Natural killer cell (primary cell): ENCODE measurements at regions not wholly inside any gene's neighbourhood (a gene's known extent, or its start where the extent isn't known, plus 50 kb on each side); places are given as distances from the start of the nearest gene placed in this dataset.

ENCODE experiments used
- ATAC-seq, 3 donors: fragments of 150-1000 bp in 2 of 3; fragments of 200-7000 bp in 1 of 3; cut with Tn5 transposase; 1 replicate in 1 of 3; 2 replicates in 2 of 3; pipeline ENCODE4 v1.10.0; 2021; ENCODE audit warnings: mild to moderate bottlenecking in 2 of 3, moderate library complexity in 2 of 3
- DNase-seq, 2 donors: peaks; one replicate each; pipeline versions ENCODE4 v3.0.0 to v3.0.0-alpha.2; 2013 to 2021; ENCODE audit warnings: mixed read lengths in 1 of 2
- H3K27ac ChIP-seq: one replicate; pipeline ENCODE4 v1.5.1; 2013; ENCODE audit warnings: mild to moderate bottlenecking, low read length
- H3K27me3 ChIP-seq: one replicate; pipeline ENCODE4 v1.6.1; 2013; ENCODE audit warnings: low read length; ENCODE audit not compliant: control insufficient read depth, insufficient read depth
- H3K36me3 ChIP-seq: one replicate; pipeline ENCODE4 v1.6.1; 2013; ENCODE audit warnings: low read length; ENCODE audit not compliant: control insufficient read depth, insufficient read depth
- H3K4me1 ChIP-seq: one replicate; pipeline ENCODE4 v1.6.1; 2013; ENCODE audit warnings: low read length; ENCODE audit not compliant: control insufficient read depth, insufficient read depth
- H3K4me3 ChIP-seq: one replicate; pipeline ENCODE4 v1.5.1; 2013; ENCODE audit warnings: low read length
- H3K9me3 ChIP-seq: one replicate; pipeline ENCODE4 v1.6.1; 2013; ENCODE audit warnings: low read length; ENCODE audit not compliant: control insufficient read depth, insufficient read depth
- H3K27ac Mint-ChIP-seq, 2 donors: one replicate each; pipeline ENCODE4 v1.8.0; 2022; ENCODE audit warnings: mild to moderate bottlenecking in 2 of 2, mixed read lengths in 2 of 2, moderate library complexity in 1 of 2
- H3K27me3 Mint-ChIP-seq, 2 donors: one replicate each; pipeline ENCODE4 v1.8.0; 2022; ENCODE audit warnings: low read depth in 2 of 2, mixed read lengths in 2 of 2
- H3K36me3 Mint-ChIP-seq: one replicate; pipeline ENCODE4 v1.8.0; 2022; ENCODE audit warnings: mixed read lengths
- H3K4me1 Mint-ChIP-seq, 2 donors: one replicate each; pipeline ENCODE4 v1.8.0; 2022; ENCODE audit warnings: mixed read lengths in 2 of 2
- H3K4me3 Mint-ChIP-seq: one replicate; pipeline ENCODE4 v1.8.0; 2022; ENCODE audit warnings: mild to moderate bottlenecking, moderate library complexity, mixed read lengths
- H3K9me3 Mint-ChIP-seq, 2 donors: one replicate each; pipeline ENCODE4 v1.8.0; 2022; ENCODE audit warnings: mixed read lengths in 2 of 2
- CTCF ChIP-seq: fragments of 200-600 bp; IDR thresholded peaks from one replicate; pipeline ENCODE4 v1.8.0; 2022; ENCODE audit warnings: antibody characterized with exemption
- WGBS: methylation state at CpG from one replicate; pipeline ENCODE4 v1.1.7; 2013; ENCODE audit warnings: missing lambda C conversion rate; ENCODE audit not compliant: insufficient coverage; 5-methylcytosine and 5-hydroxymethylcytosine counted together
- intact Hi-C: fragments of 100-400 bp; cut with micrococcal nuclease; formaldehyde crosslinking; loops from one replicate; pipeline ENCODE4 v1.14.2; 2022

- no peak overlapping the region for H3K27ac Mint-ChIP-seq
- peak overlapping the region; percentile 14 for H3K4me3 Mint-ChIP-seq
- H3K27me3 Mint-ChIP-seq = peaks cover 11 to 16% of the 10 kb centered on the region in 2 donors
- Histone ChIP-seq H3K36me3 (no peaks in the 10 kb centered on the region), H3K27ac (no peak overlapping the region), H3K9me3 (no peaks in the 10 kb centered on the region), H3K4me1 (no peaks in the 10 kb centered on the region), H3K4me3 (no peak overlapping the region), H3K27me3 (no peaks in the 10 kb centered on the region)
- no peak for TF ChIP-seq CTCF
- ATAC-seq (no peak), DNase-seq (no peak)
- H3K9me3 Mint-ChIP-seq = no peaks in the 10 kb centered on the region
- intact Hi-C loops = no loop called here
- H3K4me1 Mint-ChIP-seq = peaks cover 8 to 10% of the 10 kb centered on the region in 2 donors
- 22% methylated on average over 8 of the region's 8 CpGs for WGBS
- H3K36me3 Mint-ChIP-seq = no peaks in the 10 kb centered on the region
Observed at GRCh38 chr5:96566833-96567587, 95.2 kb upstream of the CAST start.

GRCh38 chr5:96569332-96569731, 92.8 kb upstream of the CAST start:
- intact Hi-C loops = no loop called here
- no peak overlapping the region for H3K4me3 ChIP-seq
- no peaks in the 10 kb centered on the region for H3K9me3 ChIP-seq
- Mint-ChIP-seq H3K4me3 (no peak overlapping the region), H3K27me3 (peaks cover 15 to 24% of the 10 kb centered on the region in 2 donors), H3K36me3 (no peaks in the 10 kb centered on the region), H3K9me3 (no peaks in the 10 kb centered on the region), H3K4me1 (peaks cover 8 to 10% of the 10 kb centered on the region in 2 donors), H3K27ac (no peak overlapping the region)
- ATAC-seq (no peak), DNase-seq (no peak)
- H3K4me1 ChIP-seq = no peaks in the 10 kb centered on the region
- WGBS = 82% methylated on average over 4 of the region's 4 CpGs
- no peaks in the 10 kb centered on the region for H3K36me3 ChIP-seq
- no peak for TF ChIP-seq CTCF
- no peak overlapping the region for H3K27ac ChIP-seq
- no peaks in the 10 kb centered on the region for H3K27me3 ChIP-seq

GRCh38 chr5:96569770-96570169, 92.4 kb upstream of the CAST start:
- Histone ChIP-seq H3K27me3 (no peaks in the 10 kb centered on the region), H3K27ac (no peak overlapping the region), H3K4me1 (no peaks in the 10 kb centered on the region), H3K36me3 (no peaks in the 10 kb centered on the region), H3K9me3 (no peaks in the 10 kb centered on the region), H3K4me3 (no peak overlapping the region)
- Mint-ChIP-seq H3K36me3 (no peaks in the 10 kb centered on the region), H3K4me3 (no peak overlapping the region), H3K27me3 (peaks cover 15 to 27% of the 10 kb centered on the region in 2 donors), H3K9me3 (no peaks in the 10 kb centered on the region), H3K27ac (no peak overlapping the region), H3K4me1 (peaks cover 8 to 10% of the 10 kb centered on the region in 2 donors)
- DNase-seq = no peak
- TF ChIP-seq CTCF = no peak
- intact Hi-C loops = no loop called here
- ATAC-seq = no peak
- 84% methylated on average over 4 of the region's 4 CpGs for WGBS
